Osteoblast (primary cell): ENCODE measurements at regions not wholly inside any gene's neighbourhood (a gene's known extent, or its start where the extent isn't known, plus 50 kb on each side); places are given as distances from the start of the nearest gene placed in this dataset.
"Not testable (repeated sequence)": the region's sequence is repeated elsewhere in the genome, so short reads cannot be mapped to it uniquely, and the experiment has no call there.

Experiments used
- DNase-seq: peaks from one replicate; pipeline ENCODE4 v3.0.0; 2011; ENCODE audit warnings: low spot score, mixed read lengths; ENCODE audit not compliant: insufficient read length; ENCODE audit errors: missing footprints
- H2AFZ ChIP-seq: 2 replicates; pipeline ENCODE4 v1.6.0; 2011; ENCODE audit warnings: mild to moderate bottlenecking, low read length
- H3K27ac ChIP-seq: 2 replicates; pipeline ENCODE4 v1.5.1; 2011; ENCODE audit warnings: mild to moderate bottlenecking, low read depth, low read length, moderate library complexity
- H3K27me3 ChIP-seq: 2 replicates; pipeline ENCODE4 v1.6.0; 2012; ENCODE audit warnings: mild to moderate bottlenecking, control low read depth, inconsistent platforms, low read length, moderate library complexity; ENCODE audit not compliant: insufficient read depth
- H3K36me3 ChIP-seq: 2 replicates; pipeline ENCODE4 v1.5.1; 2011; ENCODE audit warnings: mild to moderate bottlenecking, low read length, control low read depth, moderate library complexity; ENCODE audit not compliant: insufficient read depth
- H3K4me1 ChIP-seq: 2 replicates; pipeline ENCODE4 v1.5.1; 2011; ENCODE audit warnings: mild to moderate bottlenecking, low read length, control low read depth, moderate library complexity; ENCODE audit not compliant: insufficient read depth
- H3K4me2 ChIP-seq: 2 replicates; pipeline ENCODE4 v1.6.0; 2011; ENCODE audit warnings: mild to moderate bottlenecking, low read length; ENCODE audit not compliant: insufficient read depth
- H3K4me3 ChIP-seq: fragments of 200-600 bp; sonication (generic); 3 replicates; pipeline ENCODE4 v1.5.1; 2012; ENCODE audit warnings: mild to moderate bottlenecking, low read length, inconsistent platforms; ENCODE audit not compliant: insufficient read depth
- H3K79me2 ChIP-seq: 2 replicates; pipeline ENCODE4 v1.6.0; 2012; ENCODE audit warnings: mild to moderate bottlenecking, low read length, control low read depth, inconsistent platforms; ENCODE audit not compliant: insufficient read depth
- H3K9me3 ChIP-seq: 2 replicates; pipeline ENCODE4 v1.5.1; 2011; ENCODE audit warnings: low read depth, low read length, control low read depth
- H4K20me1 ChIP-seq: 2 replicates; pipeline ENCODE4 v1.6.0; 2012; ENCODE audit warnings: mild to moderate bottlenecking, low read length, control low read depth; ENCODE audit not compliant: insufficient read depth
- TF ChIP-seq, protein P1 (sequence below): IDR thresholded peaks from 2 replicates; pipeline ENCODE4 v1.5.1; 2011; ENCODE audit warnings: mild to moderate bottlenecking, low read depth, low read length, moderate library complexity; ENCODE audit errors: extremely low read depth

DNA sequence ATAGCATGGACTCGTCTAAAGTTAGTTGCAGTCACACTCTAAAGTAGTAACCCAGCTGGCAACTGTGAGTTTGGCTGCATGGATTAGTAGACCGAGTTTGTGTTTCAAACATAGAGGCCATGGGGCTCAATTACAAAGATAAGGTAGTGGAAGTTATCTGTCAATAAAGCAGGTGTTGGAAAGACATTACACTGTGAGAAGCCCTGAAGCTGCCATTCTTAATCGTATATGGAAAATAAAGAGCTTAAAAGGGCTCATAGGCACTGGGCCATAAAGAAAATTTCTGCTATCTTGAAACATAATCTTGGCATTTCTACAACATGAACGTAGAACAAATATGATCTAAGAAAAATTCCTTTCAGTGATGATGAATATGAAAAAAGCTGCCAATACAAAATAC, 837.7 kb downstream of the REEP3 start:
- H3K79me2 ChIP-seq = no peaks in the 10 kb centered on the region
- H2AFZ ChIP-seq = no peak overlapping the region
- H3K4me3 ChIP-seq = no peak overlapping the region
- H3K9me3 ChIP-seq = no peaks in the 10 kb centered on the region
- H3K27me3 ChIP-seq = no peaks in the 10 kb centered on the region
- no peaks in the 10 kb centered on the region for H3K4me1 ChIP-seq
- no peaks in the 10 kb centered on the region for H4K20me1 ChIP-seq
- H3K36me3 ChIP-seq = no peaks in the 10 kb centered on the region
- no peak overlapping the region for H3K27ac ChIP-seq
- no peak for DNase-seq
- TF ChIP-seq, protein P1, sequence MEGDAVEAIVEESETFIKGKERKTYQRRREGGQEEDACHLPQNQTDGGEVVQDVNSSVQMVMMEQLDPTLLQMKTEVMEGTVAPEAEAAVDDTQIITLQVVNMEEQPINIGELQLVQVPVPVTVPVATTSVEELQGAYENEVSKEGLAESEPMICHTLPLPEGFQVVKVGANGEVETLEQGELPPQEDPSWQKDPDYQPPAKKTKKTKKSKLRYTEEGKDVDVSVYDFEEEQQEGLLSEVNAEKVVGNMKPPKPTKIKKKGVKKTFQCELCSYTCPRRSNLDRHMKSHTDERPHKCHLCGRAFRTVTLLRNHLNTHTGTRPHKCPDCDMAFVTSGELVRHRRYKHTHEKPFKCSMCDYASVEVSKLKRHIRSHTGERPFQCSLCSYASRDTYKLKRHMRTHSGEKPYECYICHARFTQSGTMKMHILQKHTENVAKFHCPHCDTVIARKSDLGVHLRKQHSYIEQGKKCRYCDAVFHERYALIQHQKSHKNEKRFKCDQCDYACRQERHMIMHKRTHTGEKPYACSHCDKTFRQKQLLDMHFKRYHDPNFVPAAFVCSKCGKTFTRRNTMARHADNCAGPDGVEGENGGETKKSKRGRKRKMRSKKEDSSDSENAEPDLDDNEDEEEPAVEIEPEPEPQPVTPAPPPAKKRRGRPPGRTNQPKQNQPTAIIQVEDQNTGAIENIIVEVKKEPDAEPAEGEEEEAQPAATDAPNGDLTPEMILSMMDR = no peak
- H3K4me2 ChIP-seq = no peak overlapping the region

DNA sequence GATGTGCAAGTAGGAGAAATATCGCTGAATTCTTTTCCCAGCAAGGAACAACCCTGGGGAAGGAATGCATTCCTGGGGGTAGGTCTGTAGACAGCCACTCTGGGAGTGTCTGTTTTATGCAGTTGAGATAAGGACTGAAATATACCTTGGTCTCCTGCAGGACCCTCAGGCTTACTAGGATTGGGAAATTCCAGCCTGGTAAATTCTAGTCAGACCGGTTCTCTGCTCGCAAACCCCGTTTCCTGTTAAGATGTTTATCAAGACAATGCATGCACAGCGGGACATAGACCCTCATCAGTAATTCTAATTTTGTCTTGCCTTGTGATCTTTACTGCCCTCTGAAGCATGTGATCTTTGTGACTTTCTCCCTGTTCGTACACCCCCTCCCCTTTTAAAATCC, 839.0 kb downstream of the REEP3 start:
- not testable (repeated sequence) for H3K36me3 ChIP-seq, H3K9me3 ChIP-seq, H4K20me1 ChIP-seq, H3K79me2 ChIP-seq, H3K4me1 ChIP-seq, H3K4me3 ChIP-seq, H3K27ac ChIP-seq, H3K4me2 ChIP-seq, DNase-seq, H2AFZ ChIP-seq, H3K27me3 ChIP-seq

DNA sequence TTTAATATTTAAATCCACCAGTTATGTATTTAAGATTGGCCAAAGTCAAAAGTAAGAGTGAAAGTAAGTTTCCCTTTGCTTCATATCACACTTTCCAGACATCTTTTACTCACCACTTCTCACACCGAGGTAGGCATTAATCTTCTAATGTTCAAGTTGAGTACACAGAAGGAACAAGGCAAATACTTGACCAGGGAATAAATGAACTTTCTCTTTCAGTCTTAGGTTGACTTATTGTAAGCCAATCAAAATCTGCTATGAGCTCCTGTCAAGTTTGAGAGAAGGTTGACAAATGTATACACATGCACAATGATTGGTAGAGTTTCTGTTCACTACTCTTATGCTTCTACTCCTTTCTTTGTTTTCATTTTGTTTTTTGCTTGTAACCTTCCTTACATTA, 842.5 kb downstream of the REEP3 start:
- TF ChIP-seq, protein P1 = no peak
- Histone ChIP-seq H3K27me3 (no peaks in the 10 kb centered on the region), H3K27ac (no peak overlapping the region), H3K79me2 (no peaks in the 10 kb centered on the region), H3K4me3 (no peak overlapping the region), H2AFZ (no peak overlapping the region), H4K20me1 (no peaks in the 10 kb centered on the region), H3K4me1 (no peaks in the 10 kb centered on the region), H3K36me3 (no peaks in the 10 kb centered on the region), H3K9me3 (no peaks in the 10 kb centered on the region), H3K4me2 (no peak overlapping the region)
- DNase-seq = peak; percentile 21

DNA sequence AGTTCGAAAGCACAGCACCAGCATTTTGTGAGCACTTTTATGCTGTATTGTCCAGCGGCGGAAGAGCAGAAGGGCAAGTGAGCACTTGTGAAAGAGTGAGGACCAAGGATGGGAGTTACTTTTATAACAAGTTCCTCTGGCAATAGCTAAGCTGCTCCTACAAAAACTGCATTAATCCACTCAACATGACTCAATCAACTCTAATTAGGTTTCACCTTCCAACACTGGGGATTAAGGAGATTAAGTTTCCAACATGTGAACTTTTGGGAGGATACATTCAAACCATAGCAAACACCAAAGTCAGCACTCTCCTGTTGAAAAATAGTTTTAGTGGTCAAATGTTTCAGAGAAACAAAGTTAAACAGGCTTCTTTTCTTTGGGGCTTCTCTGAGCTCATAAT, 844.5 kb downstream of the REEP3 start:
- H3K27ac ChIP-seq = no peak overlapping the region
- TF ChIP-seq, protein P1 = no peak
- H3K27me3 ChIP-seq = no peaks in the 10 kb centered on the region
- no peaks in the 10 kb centered on the region for H3K79me2 ChIP-seq
- H3K4me2 ChIP-seq = no peak overlapping the region
- H2AFZ ChIP-seq = no peak overlapping the region
- H4K20me1 ChIP-seq = no peaks in the 10 kb centered on the region
- H3K9me3 ChIP-seq = no peaks in the 10 kb centered on the region
- H3K4me3 ChIP-seq = no peak overlapping the region
- H3K36me3 ChIP-seq = no peaks in the 10 kb centered on the region
- DNase-seq = no peak
- H3K4me1 ChIP-seq = no peaks in the 10 kb centered on the region

DNA sequence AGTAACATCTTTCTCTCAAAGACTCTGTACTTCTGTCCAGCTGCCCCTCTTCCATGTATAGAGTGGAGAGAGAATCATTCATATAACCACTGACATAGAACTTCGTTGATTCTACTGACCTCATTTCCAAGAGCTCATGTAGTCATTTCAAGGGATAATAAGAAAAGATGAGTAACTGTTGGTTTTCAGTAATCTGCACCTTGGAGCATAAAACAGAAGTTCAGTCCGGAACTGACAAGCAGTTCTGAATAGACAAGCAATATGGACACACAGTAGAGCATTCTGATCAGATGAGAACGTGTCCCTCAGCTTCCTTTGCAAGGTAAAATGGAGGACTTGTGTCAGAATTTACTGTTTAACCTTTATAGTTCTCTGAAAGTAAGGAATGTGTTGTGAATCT, 847.1 kb downstream of the REEP3 start:
- Histone ChIP-seq H3K9me3 (no peaks in the 10 kb centered on the region), H3K79me2 (no peaks in the 10 kb centered on the region), H2AFZ (no peak overlapping the region), H3K4me1 (no peaks in the 10 kb centered on the region), H4K20me1 (no peaks in the 10 kb centered on the region), H3K4me3 (no peak overlapping the region), H3K27ac (no peak overlapping the region), H3K27me3 (no peaks in the 10 kb centered on the region), H3K4me2 (no peak overlapping the region), H3K36me3 (no peaks in the 10 kb centered on the region)
- DNase-seq = no peak
- TF ChIP-seq, protein P1 = no peak
